BE2C (cell line): ENCODE measurements at regions not wholly inside any gene's neighbourhood (a gene's known extent, or its start where the extent isn't known, plus 50 kb on each side); places are given as distances from the start of the nearest gene placed in this dataset.

ENCODE experiments used
- DNase-seq: peaks from one replicate; pipeline ENCODE4 v3.0.0-alpha.2; 2020
- H3K27me3 ChIP-seq: fragments of 250-450 bp; sonication (Bioruptor Pico); 2 replicates; pipeline ENCODE4 v1.5.1; 2020; ENCODE audit warnings: mild to moderate bottlenecking
- H3K36me3 ChIP-seq: fragments of 250-450 bp; sonication (Bioruptor Pico); 2 replicates; pipeline ENCODE4 v1.5.1; 2020; ENCODE audit warnings: mild to moderate bottlenecking
- H3K4me1 ChIP-seq: fragments of 250-450 bp; sonication (Bioruptor Pico); 2 replicates; pipeline ENCODE4 v1.5.1; 2020
- H3K4me3 ChIP-seq: 2 replicates; pipeline ENCODE4 v1.5.1; 2011; ENCODE audit warnings: low read depth, low read length
- H3K9me3 ChIP-seq: fragments of 250-450 bp; sonication (Bioruptor Pico); 2 replicates; pipeline ENCODE4 v1.5.1; 2020
- TF ChIP-seq, protein P1 (sequence below): IDR thresholded peaks from 2 replicates; pipeline ENCODE4 v1.5.1; 2012; ENCODE audit warnings: mild to moderate bottlenecking, low read depth, low read length

DNA sequence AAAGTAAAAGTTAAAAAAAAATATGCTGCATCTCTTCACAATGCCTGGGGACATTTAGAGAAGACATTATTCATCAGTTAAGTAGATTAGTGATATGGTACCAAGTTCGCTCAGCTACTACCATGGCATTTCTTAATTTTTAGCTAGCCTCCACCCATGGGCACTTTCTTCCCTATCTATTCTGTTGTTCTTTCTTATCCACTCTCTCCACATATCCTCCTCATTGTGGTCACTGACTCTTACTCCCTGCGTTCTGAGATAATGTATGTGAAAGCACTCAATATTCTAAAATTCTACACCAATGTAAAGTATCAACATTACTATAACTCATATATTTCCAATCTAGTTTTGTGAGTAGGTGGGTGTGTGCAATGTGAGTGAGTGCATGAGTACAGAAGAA, 609.7 kb upstream of the DAB2 start:
- H3K4me1 ChIP-seq, result no peaks in the 10 kb centered on the region
- H3K4me3 ChIP-seq, result no peak overlapping the region
- no peaks in the 10 kb centered on the region for H3K36me3 ChIP-seq
- TF ChIP-seq, protein P1, sequence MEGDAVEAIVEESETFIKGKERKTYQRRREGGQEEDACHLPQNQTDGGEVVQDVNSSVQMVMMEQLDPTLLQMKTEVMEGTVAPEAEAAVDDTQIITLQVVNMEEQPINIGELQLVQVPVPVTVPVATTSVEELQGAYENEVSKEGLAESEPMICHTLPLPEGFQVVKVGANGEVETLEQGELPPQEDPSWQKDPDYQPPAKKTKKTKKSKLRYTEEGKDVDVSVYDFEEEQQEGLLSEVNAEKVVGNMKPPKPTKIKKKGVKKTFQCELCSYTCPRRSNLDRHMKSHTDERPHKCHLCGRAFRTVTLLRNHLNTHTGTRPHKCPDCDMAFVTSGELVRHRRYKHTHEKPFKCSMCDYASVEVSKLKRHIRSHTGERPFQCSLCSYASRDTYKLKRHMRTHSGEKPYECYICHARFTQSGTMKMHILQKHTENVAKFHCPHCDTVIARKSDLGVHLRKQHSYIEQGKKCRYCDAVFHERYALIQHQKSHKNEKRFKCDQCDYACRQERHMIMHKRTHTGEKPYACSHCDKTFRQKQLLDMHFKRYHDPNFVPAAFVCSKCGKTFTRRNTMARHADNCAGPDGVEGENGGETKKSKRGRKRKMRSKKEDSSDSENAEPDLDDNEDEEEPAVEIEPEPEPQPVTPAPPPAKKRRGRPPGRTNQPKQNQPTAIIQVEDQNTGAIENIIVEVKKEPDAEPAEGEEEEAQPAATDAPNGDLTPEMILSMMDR, result no peak
- DNase-seq, result no peak
- H3K27me3 ChIP-seq, result no peaks in the 10 kb centered on the region
- no peaks in the 10 kb centered on the region for H3K9me3 ChIP-seq

DNA sequence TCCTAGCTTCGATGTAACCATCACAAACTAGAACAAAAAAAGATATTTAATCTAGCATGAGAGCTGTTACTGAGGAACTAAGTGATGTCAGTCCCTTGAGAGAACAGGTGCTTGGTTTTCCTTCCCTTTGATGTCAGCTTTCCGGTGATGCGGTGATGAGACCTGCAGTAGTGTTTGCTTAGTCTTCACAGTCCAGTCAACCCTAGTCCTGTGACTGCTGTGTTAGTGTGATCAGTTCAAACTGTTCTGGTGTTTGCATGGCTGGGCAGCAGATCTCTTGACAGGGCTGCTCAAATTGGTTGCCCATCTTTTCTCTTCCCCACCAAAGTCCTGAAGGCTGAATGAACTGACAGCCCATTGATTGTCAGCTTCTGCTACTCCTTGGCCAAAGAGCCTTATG, 608.6 kb upstream of the DAB2 start:
- no peaks in the 10 kb centered on the region for H3K4me1 ChIP-seq
- no peak overlapping the region for H3K4me3 ChIP-seq
- H3K36me3 ChIP-seq, result no peaks in the 10 kb centered on the region
- TF ChIP-seq, protein P1, result no peak
- no peaks in the 10 kb centered on the region for H3K27me3 ChIP-seq
- no peak for DNase-seq
- no peaks in the 10 kb centered on the region for H3K9me3 ChIP-seq

DNA sequence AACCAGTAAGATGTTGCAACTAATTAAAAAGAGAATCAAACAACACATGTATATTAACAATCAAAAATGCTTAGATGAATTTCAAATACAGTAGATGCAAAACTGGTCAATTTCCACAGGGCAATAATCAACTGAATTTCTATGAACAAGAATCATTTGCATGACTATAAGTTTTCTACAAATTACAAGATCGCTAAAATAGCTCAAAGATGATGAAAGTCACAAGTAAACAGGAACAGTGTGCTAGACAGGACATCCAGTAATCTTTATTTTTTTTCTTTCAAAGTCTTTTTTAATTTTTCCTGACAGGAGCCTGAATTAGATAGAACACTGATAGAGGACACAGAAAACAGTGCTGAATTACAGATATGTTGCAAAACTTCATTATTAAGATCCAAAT, 608.2 kb upstream of the DAB2 start:
- no peak for DNase-seq
- Histone ChIP-seq H3K27me3 (no peaks in the 10 kb centered on the region), H3K4me1 (no peaks in the 10 kb centered on the region), H3K9me3 (no peaks in the 10 kb centered on the region), H3K4me3 (no peak overlapping the region), H3K36me3 (no peaks in the 10 kb centered on the region)
- TF ChIP-seq, protein P1, result no peak

DNA sequence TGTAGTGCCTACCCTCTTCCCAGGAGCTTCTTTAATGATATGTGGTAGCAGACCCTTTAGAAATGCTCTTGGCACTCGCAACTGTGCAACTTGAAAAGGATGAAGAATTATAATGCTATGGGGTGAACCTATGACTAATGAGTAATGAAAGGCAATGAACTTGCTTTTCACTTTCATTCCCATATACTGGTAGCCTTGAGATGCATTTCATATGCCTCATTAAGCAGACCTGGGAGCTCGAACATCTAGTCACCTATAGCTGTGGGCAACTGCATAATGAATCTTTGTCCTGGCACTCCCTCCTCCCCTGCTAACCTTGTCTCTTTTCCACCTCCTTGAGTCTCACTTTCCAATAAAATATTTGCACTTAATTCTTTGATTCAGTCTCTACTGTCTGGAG, 605.9 kb upstream of the DAB2 start:
- H3K27me3 ChIP-seq, result no peaks in the 10 kb centered on the region
- H3K4me1 ChIP-seq, result no peaks in the 10 kb centered on the region
- no peaks in the 10 kb centered on the region for H3K9me3 ChIP-seq
- TF ChIP-seq, protein P1, result no peak
- no peaks in the 10 kb centered on the region for H3K36me3 ChIP-seq
- no peak overlapping the region for H3K4me3 ChIP-seq
- no peak for DNase-seq

DNA sequence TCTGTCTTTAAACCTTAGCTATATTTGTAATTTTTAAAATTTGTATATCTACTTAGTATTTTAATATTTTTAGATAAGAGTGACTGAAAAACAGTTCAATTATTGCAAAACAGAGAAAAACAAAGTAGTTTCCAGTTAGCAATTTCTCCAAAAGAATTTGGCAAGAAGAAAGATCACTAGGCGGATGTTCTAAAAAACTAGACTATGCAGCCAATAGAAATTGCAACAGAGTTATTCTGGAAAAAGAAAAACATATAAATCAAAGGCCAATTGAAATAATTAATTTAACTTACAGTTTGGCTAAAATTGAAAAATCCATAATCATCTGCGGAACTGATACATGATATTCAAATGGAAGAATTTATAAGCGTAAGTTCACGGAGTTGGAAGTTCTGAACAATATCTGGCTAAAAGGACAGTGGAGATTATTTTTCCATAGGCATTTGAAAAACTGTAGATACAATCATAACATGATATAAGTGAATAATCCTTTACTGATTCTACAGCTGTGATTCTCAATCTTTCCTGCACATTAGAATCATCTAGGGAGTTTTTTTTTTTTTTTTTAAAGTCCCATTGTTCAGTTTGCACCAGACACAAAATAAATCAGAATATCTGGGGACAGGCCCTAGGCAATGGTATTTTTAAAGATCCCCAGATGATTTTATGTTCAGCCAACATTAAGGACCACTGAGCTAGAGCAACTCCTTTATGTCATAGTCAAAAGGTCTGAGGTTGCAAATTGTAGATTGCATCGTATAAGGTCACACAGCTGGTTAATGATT, 605.1 kb upstream of the DAB2 start:
- H3K4me3 ChIP-seq, result no peak overlapping the region
- H3K4me1 ChIP-seq, result no peaks in the 10 kb centered on the region
- H3K27me3 ChIP-seq, result no peaks in the 10 kb centered on the region
- DNase-seq, result no peak
- no peaks in the 10 kb centered on the region for H3K9me3 ChIP-seq
- no peaks in the 10 kb centered on the region for H3K36me3 ChIP-seq
- TF ChIP-seq, protein P1, result no peak

DNA sequence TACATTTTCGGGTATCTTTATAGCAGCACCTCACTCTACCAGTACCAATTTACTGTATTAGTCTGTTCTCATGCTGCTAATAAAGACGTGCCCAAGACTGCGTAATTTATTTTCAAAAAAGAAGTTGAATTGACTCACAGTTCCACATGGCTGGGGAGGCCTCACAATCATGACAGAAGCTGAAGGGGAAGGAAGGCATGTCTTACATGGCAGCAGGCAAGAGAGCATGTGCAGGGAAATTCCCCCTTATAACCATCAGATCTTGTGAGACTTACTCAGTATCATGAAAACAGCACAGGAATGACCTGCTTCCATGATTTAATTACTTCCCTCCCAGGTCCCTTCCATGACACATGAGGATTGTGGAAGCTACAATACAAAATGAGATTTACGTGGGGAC, 602.6 kb upstream of the DAB2 start:
- Histone ChIP-seq H3K9me3 (no peaks in the 10 kb centered on the region), H3K4me1 (no peaks in the 10 kb centered on the region), H3K27me3 (no peaks in the 10 kb centered on the region), H3K36me3 (no peaks in the 10 kb centered on the region), H3K4me3 (no peak overlapping the region)
- TF ChIP-seq, protein P1, result no peak
- DNase-seq, result no peak
